ENCODE measurements at regions not wholly inside any gene's neighbourhood (a gene's known extent, or its start where the extent isn't known, plus 50 kb on each side); places are given as distances from the start of the nearest gene placed in this dataset.

DNA sequence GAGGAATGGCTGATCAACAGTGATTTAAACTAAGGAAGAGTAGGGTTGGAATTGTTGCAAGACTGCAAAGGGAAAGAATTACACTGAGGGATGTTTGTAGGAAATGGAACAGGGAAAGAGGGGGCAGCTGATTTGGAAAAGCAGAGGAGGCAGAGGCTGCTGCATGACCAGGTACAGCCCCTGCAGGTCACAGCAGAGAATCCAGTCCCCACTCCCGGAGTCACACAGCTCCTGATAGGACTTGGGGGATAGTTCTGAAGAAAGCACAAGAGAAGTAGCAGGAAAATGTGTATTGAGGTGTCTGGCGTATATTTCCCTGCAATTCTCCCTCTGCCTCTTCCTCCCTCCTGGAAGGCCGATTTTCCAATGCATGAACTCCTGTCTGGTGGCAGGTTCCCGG, 92.5 kb upstream of the PDE10A start:
- TF ChIP-seq, protein P1, sequence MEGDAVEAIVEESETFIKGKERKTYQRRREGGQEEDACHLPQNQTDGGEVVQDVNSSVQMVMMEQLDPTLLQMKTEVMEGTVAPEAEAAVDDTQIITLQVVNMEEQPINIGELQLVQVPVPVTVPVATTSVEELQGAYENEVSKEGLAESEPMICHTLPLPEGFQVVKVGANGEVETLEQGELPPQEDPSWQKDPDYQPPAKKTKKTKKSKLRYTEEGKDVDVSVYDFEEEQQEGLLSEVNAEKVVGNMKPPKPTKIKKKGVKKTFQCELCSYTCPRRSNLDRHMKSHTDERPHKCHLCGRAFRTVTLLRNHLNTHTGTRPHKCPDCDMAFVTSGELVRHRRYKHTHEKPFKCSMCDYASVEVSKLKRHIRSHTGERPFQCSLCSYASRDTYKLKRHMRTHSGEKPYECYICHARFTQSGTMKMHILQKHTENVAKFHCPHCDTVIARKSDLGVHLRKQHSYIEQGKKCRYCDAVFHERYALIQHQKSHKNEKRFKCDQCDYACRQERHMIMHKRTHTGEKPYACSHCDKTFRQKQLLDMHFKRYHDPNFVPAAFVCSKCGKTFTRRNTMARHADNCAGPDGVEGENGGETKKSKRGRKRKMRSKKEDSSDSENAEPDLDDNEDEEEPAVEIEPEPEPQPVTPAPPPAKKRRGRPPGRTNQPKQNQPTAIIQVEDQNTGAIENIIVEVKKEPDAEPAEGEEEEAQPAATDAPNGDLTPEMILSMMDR (IDR thresholded peaks at IDR 0.05; ENCODE audit: borderline replicate concordance, extremely low read depth, insufficient read depth), result no peak
- no peaks in the 10 kb centered on the region for H3K27me3 ChIP-seq (ENCODE audit: control insufficient read depth, insufficient read depth, low read length)
- no peak overlapping the region for H3K27ac ChIP-seq (ENCODE audit: low read depth in 2 of 2, low read length in 2 of 2)
- DNase-seq (peak in 2 of 5 donors; percentile 31 to 50), FAIRE-seq (no peak)
- H3K9me3 ChIP-seq (ENCODE audit: control insufficient read depth in 2 of 3, insufficient read depth in 1 of 3, low read length in 3 of 3), result no peaks in the 10 kb centered on the region
- no peak overlapping the region for H3K4me3 ChIP-seq (ENCODE audit: low read length in 3 of 3)
- intact Hi-C loops (cut with DNase I), result no loop called here
- no peaks in the 10 kb centered on the region for H3K36me3 ChIP-seq (ENCODE audit: control insufficient read depth in 2 of 3, insufficient read depth in 3 of 3, low read length in 3 of 3)
- peaks cover 0 to 12% (median 0%) of the 10 kb centered on the region in 3 donors for H3K4me1 ChIP-seq (ENCODE audit: control insufficient read depth in 2 of 3, insufficient read depth in 2 of 3, low read depth in 1 of 3, low read length in 3 of 3)
- no peak overlapping the region for H3K9ac ChIP-seq (ENCODE audit: low read length in 3 of 3)

DNA sequence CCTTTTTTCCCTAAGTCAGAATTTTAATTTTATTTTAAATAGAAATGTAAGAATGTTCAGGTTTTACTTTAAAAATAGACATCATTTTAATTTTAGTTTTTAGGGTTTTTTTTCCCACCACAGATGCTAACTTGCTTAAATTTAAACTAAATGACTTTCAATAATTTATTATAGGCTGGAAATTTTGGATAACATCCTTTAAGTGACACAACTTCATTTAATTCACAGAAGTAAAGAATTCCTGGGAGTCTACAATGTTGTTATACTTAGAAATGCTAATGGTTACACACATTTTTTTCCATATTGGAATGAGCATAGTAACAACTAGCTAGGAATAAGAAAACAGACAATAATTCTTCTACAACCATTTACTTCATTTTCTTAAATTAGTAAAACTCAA, 90.5 kb upstream of the PDE10A start:
- intact Hi-C loops (cut with DNase I), result no loop called here
- H3K27me3 ChIP-seq (ENCODE audit: control insufficient read depth, insufficient read depth, low read length), result no peaks in the 10 kb centered on the region
- H3K9me3 ChIP-seq (ENCODE audit: control insufficient read depth in 2 of 3, insufficient read depth in 1 of 3, low read length in 3 of 3), result peaks cover 0 to 2% (median 0%) of the 10 kb centered on the region in 3 donors
- H3K27ac ChIP-seq (ENCODE audit: low read depth in 2 of 2, low read length in 2 of 2), result no peak overlapping the region
- FAIRE-seq (no peak), DNase-seq (no peak)
- TF ChIP-seq, protein P1 (IDR thresholded peaks at IDR 0.05; ENCODE audit: borderline replicate concordance, extremely low read depth, insufficient read depth), result no peak
- H3K9ac ChIP-seq (ENCODE audit: low read length in 3 of 3), result no peak overlapping the region
- no peak overlapping the region for H3K4me3 ChIP-seq (ENCODE audit: low read length in 3 of 3)
- no peaks in the 10 kb centered on the region for H3K4me1 ChIP-seq (ENCODE audit: control insufficient read depth in 2 of 3, insufficient read depth in 2 of 3, low read depth in 1 of 3, low read length in 3 of 3)
- H3K36me3 ChIP-seq (ENCODE audit: control insufficient read depth in 2 of 3, insufficient read depth in 3 of 3, low read length in 3 of 3), result no peaks in the 10 kb centered on the region

DNA sequence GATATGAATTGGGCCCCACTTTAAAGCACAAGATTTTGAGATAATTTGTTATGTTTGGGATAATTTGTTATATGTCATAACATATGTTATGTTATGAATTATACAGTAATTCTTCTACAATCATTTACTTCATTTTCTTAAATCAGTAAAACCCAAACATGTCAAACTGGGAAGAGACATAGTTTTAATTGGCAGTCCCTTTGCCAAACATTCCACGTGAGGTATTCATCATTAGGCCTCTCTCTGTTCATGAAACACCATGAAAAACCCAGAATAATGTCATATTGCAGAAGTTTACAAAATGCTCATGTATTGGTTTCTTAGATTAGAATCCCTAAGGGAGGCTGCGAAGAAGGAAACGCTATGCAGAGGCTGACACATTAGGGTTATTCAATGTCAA, 89.4 kb upstream of the PDE10A start:
- Histone ChIP-seq H3K27ac (ENCODE audit: low read depth in 2 of 2, low read length in 2 of 2) (no peak overlapping the region), H3K36me3 (ENCODE audit: control insufficient read depth in 2 of 3, insufficient read depth in 3 of 3, low read length in 3 of 3) (no peaks in the 10 kb centered on the region), H3K27me3 (ENCODE audit: control insufficient read depth, insufficient read depth, low read length) (no peaks in the 10 kb centered on the region), H3K4me1 (ENCODE audit: control insufficient read depth in 2 of 3, insufficient read depth in 2 of 3, low read depth in 1 of 3, low read length in 3 of 3) (no peaks in the 10 kb centered on the region), H3K9me3 (ENCODE audit: control insufficient read depth in 2 of 3, insufficient read depth in 1 of 3, low read length in 3 of 3) (peaks cover 0 to 2% (median 0%) of the 10 kb centered on the region in 3 donors), H3K9ac (ENCODE audit: low read length in 3 of 3) (no peak overlapping the region), H3K4me3 (ENCODE audit: low read length in 3 of 3) (no peak overlapping the region)
- intact Hi-C loops (cut with DNase I), result no loop called here
- no peak for FAIRE-seq
- TF ChIP-seq, protein P1 (IDR thresholded peaks at IDR 0.05; ENCODE audit: borderline replicate concordance, extremely low read depth, insufficient read depth), result no peak
- no peak for DNase-seq

DNA sequence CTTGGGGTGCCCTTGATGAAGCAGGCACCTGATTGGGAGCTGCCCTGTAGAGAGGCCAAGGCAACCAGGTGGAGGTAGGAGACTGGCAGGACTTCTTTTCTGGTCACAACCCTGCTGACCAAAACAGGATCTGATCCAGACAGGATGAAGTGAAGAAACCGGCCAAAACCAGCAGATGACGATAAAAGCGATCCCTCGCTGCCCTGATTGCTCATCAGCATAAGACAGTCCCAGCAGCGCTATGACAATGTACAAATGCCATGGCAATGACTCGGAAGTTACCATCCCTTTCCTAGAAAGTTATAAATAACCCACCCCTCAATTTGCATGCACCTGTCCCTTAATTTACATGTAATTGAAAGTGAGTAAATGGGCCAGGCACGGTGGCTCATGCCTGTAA, 88.4 kb upstream of the PDE10A start:
- intact Hi-C loops (cut with DNase I), result no loop called here
- peaks cover 0 to 2% (median 0%) of the 10 kb centered on the region in 3 donors for H3K9me3 ChIP-seq (ENCODE audit: control insufficient read depth in 2 of 3, insufficient read depth in 1 of 3, low read length in 3 of 3)
- H3K4me1 ChIP-seq (ENCODE audit: control insufficient read depth in 2 of 3, insufficient read depth in 2 of 3, low read depth in 1 of 3, low read length in 3 of 3), result no peaks in the 10 kb centered on the region
- H3K36me3 ChIP-seq (ENCODE audit: control insufficient read depth in 2 of 3, insufficient read depth in 3 of 3, low read length in 3 of 3), result no peaks in the 10 kb centered on the region
- TF ChIP-seq, protein P1 (IDR thresholded peaks at IDR 0.05; ENCODE audit: borderline replicate concordance, extremely low read depth, insufficient read depth), result no peak
- no peaks in the 10 kb centered on the region for H3K27me3 ChIP-seq (ENCODE audit: control insufficient read depth, insufficient read depth, low read length)
- H3K27ac ChIP-seq (ENCODE audit: low read depth in 2 of 2, low read length in 2 of 2), result no peak overlapping the region
- DNase-seq, result no peak
- FAIRE-seq, result no peak
- H3K4me3 ChIP-seq (ENCODE audit: low read length in 3 of 3), result no peak overlapping the region
- H3K9ac ChIP-seq (ENCODE audit: low read length in 3 of 3), result no peak overlapping the region

All from kidney (tissue), 13 donors.